ENCODE measurements at regions not wholly inside any gene's neighbourhood (a gene's known extent, or its start where the extent isn't known, plus 50 kb on each side); places are given as distances from the start of the nearest gene placed in this dataset.

DNA sequence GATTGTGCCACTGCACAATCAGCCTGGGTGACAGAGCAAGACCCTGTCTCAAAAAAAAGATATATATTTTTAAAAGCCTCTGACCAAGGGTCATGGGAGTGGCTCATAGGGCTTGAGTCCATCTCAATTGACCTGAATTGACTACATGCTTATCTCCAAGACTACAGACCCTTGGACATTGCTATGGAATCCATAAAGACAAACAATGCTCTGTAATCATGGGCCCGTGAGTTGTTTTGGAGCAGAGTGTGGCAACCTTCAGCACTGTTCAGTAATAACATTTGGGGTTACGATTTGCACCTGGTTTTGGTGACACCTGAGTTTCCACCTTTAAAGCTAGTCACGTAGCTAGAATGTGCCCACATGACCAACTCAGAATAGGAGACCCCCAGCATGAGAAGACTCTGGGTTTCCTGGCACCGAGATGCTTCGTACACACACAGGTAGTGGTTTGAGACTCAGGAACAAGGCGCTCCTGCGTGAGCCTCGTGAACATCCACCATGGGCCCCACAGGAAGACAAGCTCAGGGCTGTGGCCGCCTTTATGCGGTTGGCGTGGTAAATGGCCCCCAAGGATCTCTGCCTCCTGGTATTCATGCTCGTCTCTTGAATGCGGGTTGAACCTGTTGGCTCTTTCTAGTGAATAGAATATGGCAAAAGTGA is 66.6 kb upstream of the RPH3AL start:
- no peaks in the 10 kb centered on the region for H3K9me3 ChIP-seq (replicated peaks)
- H3K27ac ChIP-seq = no peak overlapping the region
- H3K4me1 ChIP-seq = no peaks in the 10 kb centered on the region
- no peaks in the 10 kb centered on the region for H3K36me3 ChIP-seq
- H3K27me3 ChIP-seq = no peaks in the 10 kb centered on the region
- H3K4me3 ChIP-seq = no peak overlapping the region
- no peak for DNase-seq

DNA sequence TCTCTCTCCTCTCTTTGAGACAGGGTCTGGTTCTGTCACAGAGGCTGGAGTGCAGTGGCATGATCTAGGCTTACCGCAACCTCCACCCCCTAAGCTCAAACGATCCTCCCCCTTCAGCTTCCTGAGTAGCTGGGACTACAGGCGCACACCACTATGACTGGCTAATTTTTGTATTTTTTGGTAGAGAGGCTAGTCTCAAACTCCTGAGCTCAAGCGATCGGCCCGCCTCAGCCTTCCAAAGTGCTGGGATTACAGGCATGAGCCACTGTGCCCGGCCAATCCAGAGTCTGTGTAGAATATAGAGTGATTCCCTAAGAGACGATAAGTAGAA is 65.8 kb upstream of the RPH3AL start:
- H3K36me3 ChIP-seq = no peaks in the 10 kb centered on the region
- H3K27me3 ChIP-seq = no peaks in the 10 kb centered on the region
- H3K4me1 ChIP-seq = no peaks in the 10 kb centered on the region
- H3K27ac ChIP-seq = no peak overlapping the region
- DNase-seq = no peak
- no peak overlapping the region for H3K4me3 ChIP-seq
- no peaks in the 10 kb centered on the region for H3K9me3 ChIP-seq (replicated peaks)

- Histone ChIP-seq H3K9me3 (replicated peaks) (no peaks in the 10 kb centered on the region), H3K27me3 (no peaks in the 10 kb centered on the region), H3K36me3 (no peaks in the 10 kb centered on the region), H3K27ac (no peak overlapping the region), H3K4me1 (no peaks in the 10 kb centered on the region), H3K4me3 (no peak overlapping the region)
- no peak for DNase-seq
These were observed 65.2 kb upstream of the RPH3AL start for GRCh38 chr17:417691-418420.

- no peaks in the 10 kb centered on the region for H3K9me3 ChIP-seq (replicated peaks)
These were observed 63.9 kb upstream of the RPH3AL start for GRCh38 chr17:416293-417206.

DNA sequence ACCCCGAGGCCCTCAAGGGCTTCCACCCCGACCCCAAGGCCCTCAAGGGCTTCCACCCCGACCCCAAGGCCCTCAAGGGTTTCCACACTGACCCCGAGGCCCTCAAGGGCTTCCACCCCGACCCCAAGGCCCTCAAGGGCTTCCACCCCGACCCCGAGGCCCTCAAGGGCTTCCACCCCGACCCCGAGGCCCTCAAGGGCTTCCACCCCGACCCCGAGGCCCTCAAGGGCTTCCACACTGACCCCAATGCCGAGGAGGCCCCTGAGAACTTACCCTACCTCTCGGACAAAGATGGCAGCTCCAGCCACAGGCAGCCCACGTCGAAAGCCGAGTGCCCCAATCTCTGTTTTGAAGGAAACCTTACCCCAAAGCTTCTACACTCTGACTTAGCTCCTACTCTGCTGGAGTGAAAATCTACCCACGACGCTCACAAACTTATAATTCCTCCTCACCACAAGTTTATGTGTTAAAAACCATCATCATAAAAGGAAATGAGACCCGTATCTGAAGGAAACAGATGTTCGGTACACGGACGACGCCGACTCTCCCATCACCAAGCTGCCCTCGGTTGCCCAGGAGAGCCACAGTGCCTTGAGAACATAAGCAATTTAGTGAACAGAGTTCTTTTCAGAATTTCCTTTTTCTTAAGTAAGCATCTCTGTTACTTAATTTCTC is 61.2 kb upstream of the RPH3AL start:
- no peak overlapping the region for H3K4me3 ChIP-seq
- H3K27ac ChIP-seq = no peak overlapping the region
- H3K36me3 ChIP-seq = no peaks in the 10 kb centered on the region
- no peak for DNase-seq
- no peaks in the 10 kb centered on the region; the same call in 1 of the 2 replicates for H3K4me1 ChIP-seq
- H3K27me3 ChIP-seq = no peaks in the 10 kb centered on the region
- H3K9me3 ChIP-seq (replicated peaks) = no peaks in the 10 kb centered on the region

More at GRCh38 chr17:416293-417206, 63.9 kb upstream of the RPH3AL start:
- no peak for DNase-seq
- Histone ChIP-seq H3K4me1 (no peaks in the 10 kb centered on the region), H3K27me3 (no peaks in the 10 kb centered on the region), H3K4me3 (no peak overlapping the region), H3K27ac (no peak overlapping the region), H3K36me3 (no peaks in the 10 kb centered on the region)

- Histone ChIP-seq H3K36me3 (no peaks in the 10 kb centered on the region), H3K27ac (no peak overlapping the region), H3K4me1 (no peaks in the 10 kb centered on the region; the same call in 1 of the 2 replicates), H3K27me3 (no peaks in the 10 kb centered on the region), H3K9me3 (replicated peaks) (no peaks in the 10 kb centered on the region), H3K4me3 (no peak overlapping the region)
- no peak for DNase-seq
These were observed 60.4 kb upstream of the RPH3AL start for GRCh38 chr17:413016-413350.

- H3K36me3 ChIP-seq = no peaks in the 10 kb centered on the region
- DNase-seq = peak; percentile 21 to 69
- no peak overlapping the region for H3K27ac ChIP-seq
- H3K4me3 ChIP-seq = no peak overlapping the region
- no peaks in the 10 kb centered on the region for H3K9me3 ChIP-seq (replicated peaks)
- no peaks in the 10 kb centered on the region; the same call in 1 of the 2 replicates for H3K4me1 ChIP-seq
- H3K27me3 ChIP-seq = no peaks in the 10 kb centered on the region
These were observed 59.8 kb upstream of the RPH3AL start for GRCh38 chr17:412211-413015.

DNA sequence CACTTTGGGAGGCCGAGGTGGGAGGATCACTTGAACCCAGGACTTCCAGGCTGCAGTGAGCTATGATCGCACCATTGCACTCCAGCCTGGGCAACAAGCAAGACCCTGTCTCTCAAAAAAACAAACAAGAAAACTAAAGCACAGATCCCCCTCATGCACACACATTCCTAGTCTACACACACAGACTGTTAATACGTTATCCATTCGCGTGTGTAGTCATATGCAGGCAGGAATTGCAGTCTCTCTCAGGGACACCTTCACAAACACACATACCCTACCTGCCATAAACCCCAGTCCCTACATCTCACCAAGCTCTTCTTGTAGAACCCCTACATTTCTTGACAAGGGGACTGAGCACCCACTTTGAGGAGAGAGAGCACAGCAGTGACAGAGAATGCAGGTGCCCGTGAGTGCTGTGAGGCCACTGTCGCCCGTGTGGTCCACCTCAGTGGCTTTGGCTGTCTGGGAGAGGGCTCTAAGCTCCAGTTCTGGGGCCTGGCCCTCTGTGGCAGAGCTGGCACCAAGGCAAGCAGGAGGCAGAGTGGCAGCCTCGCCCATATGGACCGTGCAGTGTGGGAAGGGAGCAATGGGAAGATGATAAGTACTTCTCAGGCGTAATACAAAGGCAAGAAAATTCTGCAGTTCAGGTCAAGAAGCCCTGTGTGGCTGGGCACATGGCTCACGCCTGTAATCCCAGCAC is 59.0 kb upstream of the RPH3AL start:
- DNase-seq = no peak
- no peaks in the 10 kb centered on the region for H3K36me3 ChIP-seq
- H3K27me3 ChIP-seq = no peaks in the 10 kb centered on the region
- H3K4me3 ChIP-seq = no peak overlapping the region
- H3K4me1 ChIP-seq = no peaks in the 10 kb centered on the region; the same call in 1 of the 2 replicates
- no peaks in the 10 kb centered on the region for H3K9me3 ChIP-seq (replicated peaks)
- H3K27ac ChIP-seq = no peak overlapping the region

DNA sequence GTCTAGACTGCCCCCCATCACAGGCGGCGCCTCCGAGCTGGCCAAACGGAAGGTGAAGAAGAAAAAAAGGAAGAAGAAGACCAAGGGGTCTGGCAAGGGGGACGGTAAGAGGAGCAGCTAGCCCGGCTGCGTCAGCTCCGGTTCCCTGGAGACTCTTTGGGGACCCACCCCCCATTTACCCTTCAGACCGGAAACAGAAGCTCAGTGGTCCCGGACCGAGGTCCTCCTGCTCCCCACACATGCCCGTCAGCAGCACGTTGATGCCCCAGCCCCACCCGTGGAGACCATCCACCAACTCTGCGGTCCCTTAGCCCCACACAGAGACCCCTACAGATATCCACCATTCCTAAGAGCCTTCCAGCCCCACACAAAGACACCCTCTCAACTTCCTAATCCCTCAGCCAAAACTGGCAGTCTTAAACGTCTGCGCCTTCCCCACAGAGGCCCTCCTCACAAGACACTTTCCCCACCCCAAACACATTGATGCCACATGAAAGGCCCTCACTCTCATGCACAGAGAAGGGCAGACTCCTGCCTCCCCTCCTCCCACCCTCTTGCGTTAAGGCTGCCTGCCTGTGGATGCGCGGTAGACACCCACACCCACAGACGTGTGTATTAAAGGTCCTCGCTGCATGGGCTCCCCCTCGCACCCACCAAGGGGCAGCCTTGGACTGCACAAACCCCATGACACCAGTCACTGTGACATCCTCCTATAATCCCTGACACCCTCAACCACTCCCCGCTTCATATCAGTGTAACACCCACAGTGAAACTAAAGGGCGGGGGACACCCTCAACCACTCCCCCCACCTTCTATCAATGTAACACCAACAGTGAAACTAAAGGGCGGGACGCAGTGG is 58.2 kb upstream of the RPH3AL start:
- DNase-seq = peak; percentile 39 to 44
- no peaks in the 10 kb centered on the region for H3K9me3 ChIP-seq (replicated peaks)
- no peaks in the 10 kb centered on the region for H3K27me3 ChIP-seq
- no peaks in the 10 kb centered on the region; the same call in 1 of the 2 replicates for H3K4me1 ChIP-seq
- peak overlapping the region; percentile 7; the same call in 1 of the 2 replicates for H3K27ac ChIP-seq
- peak overlapping the region; percentile 63 for H3K4me3 ChIP-seq
- no peaks in the 10 kb centered on the region for H3K36me3 ChIP-seq

GRCh38 chr17:409848-410542 is 57.4 kb upstream of the RPH3AL start:
- H3K36me3 ChIP-seq = no peaks in the 10 kb centered on the region
- DNase-seq = peak; percentile 97 to 99
- H3K9me3 ChIP-seq (replicated peaks) = no peaks in the 10 kb centered on the region
- H3K4me1 ChIP-seq = no peaks in the 10 kb centered on the region; the same call in 1 of the 2 replicates
- H3K27ac ChIP-seq = peak overlapping the region; percentile 7; the same call in 1 of the 2 replicates
- no peaks in the 10 kb centered on the region for H3K27me3 ChIP-seq
- H3K4me3 ChIP-seq = peak overlapping the region; percentile 63

- Histone ChIP-seq H3K9me3 (replicated peaks) (no peaks in the 10 kb centered on the region), H3K4me3 (peak overlapping the region; percentile 38), H3K27ac (no peak overlapping the region), H3K36me3 (no peaks in the 10 kb centered on the region), H3K4me1 (no peaks in the 10 kb centered on the region; the same call in 1 of the 2 replicates), H3K27me3 (no peaks in the 10 kb centered on the region)
- DNase-seq = no peak
These were observed 56.8 kb upstream of the RPH3AL start for GRCh38 chr17:409308-409847.

- Histone ChIP-seq H3K27me3 (no peaks in the 10 kb centered on the region), H3K27ac (no peak overlapping the region), H3K4me1 (no peaks in the 10 kb centered on the region), H3K36me3 (no peaks in the 10 kb centered on the region), H3K9me3 (replicated peaks) (no peaks in the 10 kb centered on the region), H3K4me3 (no peak overlapping the region)
- DNase-seq = no peak
These were observed 52.1 kb upstream of the RPH3AL start for GRCh38 chr17:404703-405102.
